Neural cell (in vitro differentiated cells): ENCODE measurements at regions not wholly inside any gene's neighbourhood (a gene's known extent, or its start where the extent isn't known, plus 50 kb on each side); places are given as distances from the start of the nearest gene placed in this dataset.

Source experiments
- H2AFZ ChIP-seq: fragments of 200-600, 300-800 bp; sonication (generic), shearing (Covaris generic); 2 replicates; pipeline ENCODE4 v1.6.0; 2014; ENCODE audit warnings: low read depth, mild to moderate bottlenecking, antibody characterized with exemption, low read length, moderate library complexity
- H3F3A ChIP-seq: fragments of 200-600 bp; shearing (Covaris generic); 2 replicates; pipeline ENCODE4 v1.6.1; 2016; ENCODE audit warnings: mild to moderate bottlenecking, moderate library complexity, mixed read lengths, antibody characterized with exemption, low read length; ENCODE audit not compliant: insufficient read depth, poor library complexity, severe bottlenecking
- H3K27ac ChIP-seq: fragments of 200-600, 300-800 bp; sonication (generic), shearing (Covaris generic); 2 replicates; pipeline ENCODE4 v1.5.1; 2014; ENCODE audit warnings: mild to moderate bottlenecking, low read length, moderate library complexity
- H3K27me3 ChIP-seq: fragments of 300-800, 200-600 bp; sonication (generic), shearing (Covaris generic); 2 replicates; pipeline ENCODE4 v1.6.0; 2014; ENCODE audit warnings: mild to moderate bottlenecking, low read depth, low read length, moderate library complexity; ENCODE audit not compliant: insufficient read depth
- H3K36me3 ChIP-seq: fragments of 300-800, 200-600 bp; sonication (generic), shearing (Covaris generic); 2 replicates; pipeline ENCODE4 v1.5.1; 2014; ENCODE audit warnings: mild to moderate bottlenecking, antibody characterized with exemption, low read length, moderate library complexity; ENCODE audit not compliant: insufficient read depth
- H3K4me2 ChIP-seq: fragments of 300-800, 200-600 bp; sonication (generic), shearing (Covaris generic); 2 replicates; pipeline ENCODE4 v1.6.0; 2014; ENCODE audit warnings: mild to moderate bottlenecking, low read length
- H3K4me3 ChIP-seq: fragments of 300-800, 200-600 bp; sonication (generic), shearing (Covaris generic); 2 replicates; pipeline ENCODE4 v1.5.1; 2014; ENCODE audit warnings: mild to moderate bottlenecking, low read length, moderate library complexity
- H3K79me2 ChIP-seq: fragments of 200-600 bp; shearing (Covaris generic); replicated peaks from 2 replicates; pipeline ENCODE4 v1.6.0; 2014; ENCODE audit warnings: mild to moderate bottlenecking, low read length, moderate library complexity; ENCODE audit not compliant: insufficient read depth
- H3K9ac ChIP-seq: fragments of 300-800, 200-600 bp; sonication (generic), shearing (Covaris generic); 2 replicates; pipeline ENCODE4 v1.6.1; 2016; ENCODE audit warnings: mild to moderate bottlenecking, low read length, mixed read lengths
- H3K9me2 ChIP-seq: fragments of 200-600 bp; shearing (Covaris generic); 2 replicates; pipeline ENCODE4 v1.6.1; 2016; ENCODE audit warnings: mild to moderate bottlenecking, low read length, mixed read lengths; ENCODE audit not compliant: insufficient read depth
- H3K9me3 ChIP-seq: fragments of 200-600, 300-800 bp; sonication (generic), shearing (Covaris generic); 2 replicates; pipeline ENCODE4 v1.6.1; 2016; ENCODE audit warnings: mild to moderate bottlenecking, mixed run types, low read length, moderate library complexity, mixed read lengths
- H4K20me1 ChIP-seq: fragments of 200-600 bp; shearing (Covaris generic); 2 replicates; pipeline ENCODE4 v1.6.1; 2016; ENCODE audit warnings: mild to moderate bottlenecking, mixed run types; ENCODE audit not compliant: insufficient read depth
- CTCF ChIP-seq: fragments of 450-650 bp; IDR thresholded peaks from 2 replicates; pipeline ENCODE4 v1.5.1; 2014; ENCODE audit warnings: antibody characterized with exemption, mild to moderate bottlenecking, moderate library complexity; ENCODE audit not compliant: poor library complexity, severe bottlenecking
- EP300 ChIP-seq: fragments of 450-650 bp; conservative IDR thresholded peaks from 2 replicates; pipeline ENCODE4 v1.6.1; 2014; ENCODE audit warnings: antibody characterized with exemption, mild to moderate bottlenecking, moderate library complexity; ENCODE audit not compliant: poor library complexity, severe bottlenecking
- EZH2 ChIP-seq: fragments of 200-600, 300-800 bp; shearing (Covaris generic), sonication (generic); IDR thresholded peaks from 2 replicates; pipeline ENCODE4 v1.6.1; 2014; ENCODE audit warnings: antibody characterized with exemption, low read length, borderline replicate concordance, mild to moderate bottlenecking; ENCODE audit not compliant: insufficient read depth, poor library complexity, severe bottlenecking
- MXI1 ChIP-seq: fragments of 450-650 bp; conservative IDR thresholded peaks from 2 replicates; pipeline ENCODE4 v1.6.1; 2014; ENCODE audit warnings: antibody characterized with exemption, mild to moderate bottlenecking; ENCODE audit not compliant: poor library complexity, severe bottlenecking
- POLR2AphosphoS5 ChIP-seq: IDR thresholded peaks from 2 replicates; pipeline ENCODE4 v1.6.1; 2012
- RAD21 ChIP-seq: fragments of 450-650 bp; conservative IDR thresholded peaks from 2 replicates; pipeline ENCODE4 v1.6.1; 2014; ENCODE audit warnings: antibody characterized with exemption, mild to moderate bottlenecking, moderate library complexity
- REST ChIP-seq: IDR thresholded peaks from 2 replicates; pipeline ENCODE4 v1.6.1; 2012; ENCODE audit warnings: borderline replicate concordance
- SMC3 ChIP-seq: fragments of 450-650 bp; conservative IDR thresholded peaks from 2 replicates; pipeline ENCODE4 v1.6.1; 2014; ENCODE audit warnings: antibody characterized with exemption, mild to moderate bottlenecking, moderate library complexity; ENCODE audit not compliant: poor library complexity
- TAF1 ChIP-seq: IDR thresholded peaks from 2 replicates; pipeline ENCODE4 v1.6.1; 2012; ENCODE audit warnings: low read depth

- no peaks in the 10 kb centered on the region for H3K27me3 ChIP-seq
- H4K20me1 ChIP-seq, result no peaks in the 10 kb centered on the region
- no peak overlapping the region for H3K4me2 ChIP-seq
- H3F3A ChIP-seq, result no peaks in the 10 kb centered on the region
- no peaks in the 10 kb centered on the region for H3K9me2 ChIP-seq
- TF ChIP-seq TAF1 (no peak), MXI1 (no peak), POLR2AphosphoS5 (no peak), CTCF (no peak), EP300 (no peak), REST (no peak), RAD21 (no peak)
- H3K79me2 ChIP-seq, result no peaks in the 10 kb centered on the region
- H3K4me3 ChIP-seq, result no peak overlapping the region
- H3K9me3 ChIP-seq, result no peaks in the 10 kb centered on the region
- H3K9ac ChIP-seq, result no peak overlapping the region
- H3K36me3 ChIP-seq, result no peaks in the 10 kb centered on the region
- H3K27ac ChIP-seq, result no peak overlapping the region
- no peak overlapping the region for H2AFZ ChIP-seq
Measured at GRCh38 chr13:69077267-69077666, 1030.4 kb upstream of the ATXN8OS start.

GRCh38 chr13:69069554-69070133 lies 1038.0 kb upstream of the ATXN8OS start:
- H3K27ac ChIP-seq, result no peak overlapping the region
- H4K20me1 ChIP-seq, result no peaks in the 10 kb centered on the region
- H3K4me2 ChIP-seq, result no peak overlapping the region
- H3K27me3 ChIP-seq, result no peaks in the 10 kb centered on the region
- H3K9me3 ChIP-seq, result no peaks in the 10 kb centered on the region
- H2AFZ ChIP-seq, result no peak overlapping the region
- no peak overlapping the region for H3K9ac ChIP-seq
- TF ChIP-seq TAF1, result no peak
- TF ChIP-seq POLR2AphosphoS5, result no peak
- TF ChIP-seq MXI1, result no peak
- TF ChIP-seq CTCF, result no peak
- no peak for TF ChIP-seq EP300
- TF ChIP-seq RAD21, result no peak
- no peak for TF ChIP-seq REST
- no peak for TF ChIP-seq SMC3
- TF ChIP-seq EZH2, result no peak
- H3K36me3 ChIP-seq, result no peaks in the 10 kb centered on the region
- no peaks in the 10 kb centered on the region for H3K9me2 ChIP-seq
- H3F3A ChIP-seq, result no peaks in the 10 kb centered on the region
- H3K4me3 ChIP-seq, result no peak overlapping the region
- H3K79me2 ChIP-seq, result no peaks in the 10 kb centered on the region
